NCI-H460 (cell line): ENCODE measurements at regions not wholly inside any gene's neighbourhood (a gene's known extent, or its start where the extent isn't known, plus 50 kb on each side); places are given as distances from the start of the nearest gene placed in this dataset.
"Not testable (repeated sequence)": the region's sequence is repeated elsewhere in the genome, so short reads cannot be mapped to it uniquely, and the experiment has no call there.

Experiments
- DNase-seq: peaks from one replicate; pipeline ENCODE4 v3.0.0-alpha.2; 2016; ENCODE audit warnings: low read depth; ENCODE audit errors: extremely low read depth

DNA sequence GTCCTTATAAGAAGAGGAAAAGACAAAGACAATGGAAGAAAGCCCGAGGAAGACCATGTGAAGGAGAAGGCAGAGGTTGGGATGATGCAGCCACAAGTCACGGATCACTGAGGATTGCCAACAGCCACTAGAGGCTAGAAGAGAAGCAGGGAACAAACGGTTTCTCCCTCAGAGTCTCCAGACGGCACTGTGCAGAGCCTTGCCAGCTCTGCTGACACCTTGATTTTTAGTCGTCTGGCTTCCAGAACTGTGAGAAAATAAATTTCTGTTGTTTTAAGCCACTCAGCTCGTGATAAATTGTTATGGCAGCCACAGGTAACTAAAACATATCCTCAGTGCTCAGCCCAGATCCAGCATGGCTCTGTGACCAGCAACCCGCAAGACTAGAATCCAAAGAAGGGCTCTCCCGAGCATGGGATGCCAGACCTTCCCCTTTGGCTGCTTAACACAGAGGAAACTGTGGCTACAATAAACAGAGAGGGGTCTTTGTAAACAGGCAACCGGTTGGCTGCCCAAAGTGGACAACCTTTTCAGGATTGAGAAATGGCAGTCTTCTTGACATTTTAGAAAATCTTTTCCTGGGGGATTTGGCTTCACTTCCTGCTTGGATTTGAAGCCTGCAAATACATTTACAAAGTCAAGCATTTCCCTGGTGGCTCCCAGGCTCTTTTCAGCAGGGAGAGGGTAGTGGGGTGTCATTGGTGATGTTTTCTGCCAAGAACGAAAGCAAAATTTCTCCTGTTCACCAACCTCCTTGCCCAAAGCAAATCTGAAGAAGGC lies 88.7 kb upstream of the ADPGK start:
- DNase-seq: no peak

DNA sequence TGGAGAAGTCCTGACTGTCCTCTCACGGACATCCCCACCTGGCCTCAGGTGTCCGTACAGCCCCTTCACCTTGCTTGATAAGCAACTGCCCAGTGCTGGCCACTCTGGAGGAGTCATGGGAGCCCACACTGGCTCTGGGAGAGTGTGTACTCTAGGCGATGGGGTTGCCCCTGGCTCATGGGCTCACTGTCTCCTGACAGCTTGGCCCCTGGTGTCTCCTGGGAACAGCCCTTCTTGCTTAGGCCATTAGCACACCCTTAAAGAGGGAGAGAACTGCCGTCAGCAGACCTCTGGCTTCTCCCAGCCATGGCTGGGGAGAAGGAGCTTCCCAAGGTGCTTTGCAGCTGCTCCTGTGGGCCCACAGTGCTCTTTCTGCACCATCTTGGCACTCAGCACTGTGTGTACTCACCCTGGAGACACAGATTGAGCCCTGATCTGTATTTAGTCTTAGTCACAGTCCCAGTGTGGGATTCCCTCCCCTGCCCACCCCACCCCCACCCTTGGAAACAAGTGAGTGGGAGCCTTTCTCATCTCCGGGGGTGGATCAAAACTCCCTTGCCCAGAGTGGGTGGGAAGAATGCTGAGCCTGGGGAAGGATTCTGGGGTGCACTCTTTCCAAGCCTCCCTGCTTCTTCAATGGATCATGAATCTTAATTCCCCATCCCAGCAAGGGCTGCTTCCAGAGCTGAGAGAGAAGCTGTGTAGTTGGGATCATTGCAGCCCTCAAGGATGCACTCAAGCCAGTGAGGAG lies 83.5 kb upstream of the ADPGK start:
- no peak for DNase-seq

DNA sequence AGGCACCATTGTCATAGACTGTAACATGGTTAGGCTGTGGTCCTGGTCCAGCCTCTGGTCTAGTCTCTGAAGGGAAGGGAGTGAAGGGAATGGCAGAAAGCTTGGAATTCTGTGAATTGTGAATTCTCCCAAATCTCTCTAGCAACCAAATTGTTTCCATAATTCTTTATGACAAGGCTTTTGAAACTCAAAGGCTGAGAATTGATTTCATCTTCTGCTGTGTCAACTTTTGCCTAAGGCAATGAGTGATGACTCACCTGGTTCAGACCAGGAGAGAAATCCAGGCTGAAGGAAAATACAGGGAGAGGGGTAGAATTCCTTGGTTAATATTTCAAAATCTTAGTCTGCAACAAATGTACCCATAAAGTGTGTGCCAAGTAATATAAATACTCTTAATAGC lies 82.6 kb upstream of the ADPGK start:
- DNase-seq: no peak

- no peak for DNase-seq
Measured at GRCh38 chr15:72865486-72865885, 81.9 kb upstream of the ADPGK start.

DNA sequence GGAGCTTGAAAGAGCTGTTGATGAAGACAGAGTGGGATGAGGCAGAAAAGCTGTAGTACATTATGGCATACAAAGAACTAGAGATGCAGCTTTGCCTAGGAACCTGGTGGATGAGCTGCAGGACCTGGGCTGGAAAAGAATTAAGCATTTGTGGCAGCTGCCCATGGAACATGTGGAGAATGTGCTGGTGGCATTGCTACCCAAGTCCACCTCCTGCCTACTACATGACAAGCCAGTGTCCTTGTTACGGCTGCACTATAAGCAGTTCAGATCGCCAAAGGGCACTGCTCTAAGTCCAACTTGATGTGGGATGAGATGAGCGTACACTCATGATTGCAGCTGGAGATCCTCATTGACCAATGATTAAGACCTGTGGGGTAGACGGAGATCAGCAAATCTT lies 81.1 kb upstream of the ADPGK start:
- DNase-seq: no peak

- no peak for DNase-seq
Measured at GRCh38 chr15:72861354-72861910, 77.9 kb upstream of the ADPGK start.

- DNase-seq: no peak
Measured at GRCh38 chr15:72859757-72860145, 76.2 kb upstream of the ADPGK start.

GRCh38 chr15:72859017-72859756 lies 75.6 kb upstream of the ADPGK start:
- no peak for DNase-seq

GRCh38 chr15:72858205-72858604 lies 74.6 kb upstream of the ADPGK start:
- DNase-seq: no peak

DNA sequence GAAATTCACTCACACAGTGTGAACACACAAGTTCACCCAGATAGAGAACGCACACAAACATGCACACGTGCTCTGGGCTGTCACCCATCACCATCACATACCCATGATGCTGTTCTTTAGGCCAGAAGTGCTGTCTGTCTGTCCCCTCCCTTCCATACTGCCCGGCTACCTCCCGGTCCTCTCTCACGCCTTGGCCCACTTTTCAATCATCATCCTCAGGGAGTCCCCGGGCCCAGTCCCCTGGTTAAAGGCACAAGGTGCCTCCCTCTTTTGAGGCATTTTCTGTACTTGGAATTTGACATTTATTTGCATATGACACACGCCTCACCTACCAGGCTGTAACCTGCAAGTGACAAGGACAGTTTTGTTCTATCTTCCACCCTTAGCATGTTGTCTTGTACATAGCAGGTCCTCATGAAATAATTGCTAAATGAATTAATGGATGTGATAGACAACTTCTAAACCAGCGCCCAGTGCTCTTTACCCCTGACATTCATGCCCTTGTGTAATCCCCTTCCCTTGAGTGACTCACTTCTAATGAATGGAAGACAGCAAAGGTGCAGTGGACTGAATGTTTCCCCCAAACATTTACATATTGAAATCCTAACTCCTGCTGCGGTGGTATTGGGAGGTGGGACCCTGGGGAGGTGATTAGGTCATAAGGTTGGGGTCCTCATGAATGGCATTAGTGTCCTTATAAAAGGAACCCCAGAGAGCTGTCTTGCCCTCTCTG lies 73.9 kb upstream of the ADPGK start:
- no peak for DNase-seq

DNA sequence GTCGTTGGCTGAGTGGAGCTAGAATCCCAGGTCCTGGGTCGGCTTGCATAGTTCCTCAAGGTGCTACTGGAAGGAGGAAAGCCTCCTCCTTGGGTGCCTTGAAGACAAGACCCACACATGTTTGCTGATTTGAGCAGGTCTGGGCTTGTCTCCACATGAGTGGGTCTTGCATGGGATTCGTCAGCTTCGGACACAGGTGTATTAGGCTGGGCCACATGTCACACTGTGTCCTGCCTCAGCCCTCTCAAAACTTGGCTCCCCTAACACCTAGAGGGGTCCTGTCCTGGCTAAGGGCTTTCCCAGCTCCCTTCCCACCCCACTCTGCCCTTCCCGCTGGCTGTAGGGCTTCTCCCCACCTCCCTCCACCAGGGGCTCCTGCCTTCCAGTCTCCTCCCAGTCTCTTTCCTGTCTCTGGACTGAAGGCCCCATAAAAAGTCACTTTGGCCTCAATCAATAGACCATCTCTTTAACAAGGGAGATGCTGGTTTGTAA lies 73.0 kb upstream of the ADPGK start:
- no peak for DNase-seq

DNA sequence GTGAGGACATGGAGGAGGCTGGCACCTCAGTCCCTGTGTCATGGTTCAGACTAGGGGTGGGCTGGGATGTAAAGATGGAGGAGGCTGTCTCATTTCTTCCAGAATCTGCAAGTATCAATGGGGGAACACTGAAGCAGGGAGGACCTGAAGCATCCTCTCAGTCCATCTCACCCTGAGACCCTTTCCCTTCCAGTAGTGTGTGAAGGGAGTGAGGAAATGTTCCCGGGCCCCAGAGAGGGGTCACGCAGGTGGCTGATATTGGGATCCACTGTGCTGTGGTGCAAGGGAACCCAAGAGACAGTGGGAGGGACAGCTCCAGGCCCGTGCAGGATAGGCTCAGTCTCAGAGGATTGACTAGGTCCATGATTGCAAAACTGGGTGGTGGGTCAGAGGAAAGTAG lies 72.2 kb upstream of the ADPGK start:
- no peak for DNase-seq

- DNase-seq: no peak
Measured at GRCh38 chr15:72852273-72852672, 68.7 kb upstream of the ADPGK start.

DNA sequence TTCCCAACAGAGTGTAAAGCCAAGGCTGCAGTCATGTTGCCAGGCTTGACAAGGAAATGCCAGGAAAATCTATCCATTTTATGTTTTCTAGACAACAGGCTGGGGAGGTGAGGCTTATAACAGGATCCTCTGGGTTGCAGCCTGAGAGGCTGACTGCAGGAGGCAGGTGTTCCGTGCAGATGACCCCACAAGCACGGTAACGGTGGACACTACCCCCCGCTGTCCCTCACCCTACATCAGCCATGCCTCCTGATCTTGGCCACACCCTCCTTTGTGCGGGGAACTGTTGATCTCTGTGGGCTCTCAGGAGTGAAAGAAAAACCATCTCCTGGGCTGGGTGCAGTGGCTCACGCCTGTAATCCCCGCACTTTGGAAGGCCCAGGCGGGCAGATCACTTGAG lies 68.0 kb upstream of the ADPGK start:
- no peak for DNase-seq

- DNase-seq: no peak
Measured at GRCh38 chr15:72850833-72851232, 67.3 kb upstream of the ADPGK start.

DNA sequence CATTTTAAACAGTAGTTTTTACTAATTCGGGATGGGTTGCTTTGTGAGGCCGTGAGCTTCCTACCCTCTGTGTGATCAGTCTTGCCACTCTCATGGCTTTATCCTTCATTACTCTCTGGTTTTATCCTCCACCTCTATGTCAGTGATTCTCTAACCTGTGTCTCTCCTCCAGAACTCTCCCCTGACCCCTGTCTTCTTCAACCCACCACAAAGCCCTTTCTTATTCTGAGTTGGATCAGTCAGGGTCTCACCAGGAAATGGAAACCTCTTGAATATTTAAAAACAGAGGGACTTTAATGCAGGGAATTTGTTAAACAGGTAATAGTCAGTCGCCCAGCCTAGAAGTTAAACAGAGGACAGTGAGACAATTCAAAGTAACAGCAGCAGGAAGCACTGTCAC lies 64.2 kb upstream of the ADPGK start:
- DNase-seq: no peak

- DNase-seq: no peak
Measured at GRCh38 chr15:72847033-72847432, 63.5 kb upstream of the ADPGK start.

GRCh38 chr15:72845981-72846383 lies 62.4 kb upstream of the ADPGK start:
- DNase-seq: no peak

DNA sequence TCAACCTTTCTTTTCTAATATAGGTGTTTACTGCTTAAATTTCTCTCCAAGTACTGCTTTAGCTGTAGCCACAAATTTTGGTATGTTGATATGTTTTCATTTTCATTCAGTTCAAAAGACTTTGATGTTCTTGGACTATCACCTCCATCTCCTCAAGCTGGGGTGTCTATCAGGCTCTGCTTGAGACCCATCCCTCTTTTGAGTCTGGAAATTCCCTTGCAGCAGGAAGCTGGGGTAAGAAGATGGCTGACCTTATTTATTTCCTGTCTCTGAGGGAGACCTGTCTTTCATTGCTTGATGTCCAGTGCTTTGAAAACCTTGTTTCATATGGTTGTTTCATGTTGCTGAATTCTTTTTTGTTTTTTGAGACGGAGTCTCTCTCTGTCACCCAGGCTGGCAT lies 60.5 kb upstream of the ADPGK start:
- no peak for DNase-seq

- DNase-seq: not testable (repeated sequence)
Measured at GRCh38 chr15:72843340-72843739, 59.8 kb upstream of the ADPGK start.
